Coronary artery (tissue), 2 donors: ENCODE measurements at regions not wholly inside any gene's neighbourhood (a gene's known extent, or its start where the extent isn't known, plus 50 kb on each side); places are given as distances from the start of the nearest gene placed in this dataset.

ENCODE experiments used
- DNase-seq: peaks from one replicate; pipeline ENCODE4 v3.0.0-alpha.2; 2017; ENCODE audit warnings: low spot score
- H3K27ac ChIP-seq, 2 donors: fragments of 200-600 bp; sonication (generic); one replicate each; pipeline ENCODE4 v1.5.1; 2016 to 2019
- H3K4me3 ChIP-seq: fragments of 200-600 bp; sonication (generic); 2 replicates; pipeline ENCODE4 v1.5.1; 2016; ENCODE audit warnings: mild to moderate bottlenecking, moderate library complexity
- TF ChIP-seq, protein P1 (sequence below): fragments of 200-600 bp; sonication (generic); IDR thresholded peaks from one replicate; pipeline ENCODE4 v1.5.1; 2019; ENCODE audit warnings: antibody characterized with exemption

DNA sequence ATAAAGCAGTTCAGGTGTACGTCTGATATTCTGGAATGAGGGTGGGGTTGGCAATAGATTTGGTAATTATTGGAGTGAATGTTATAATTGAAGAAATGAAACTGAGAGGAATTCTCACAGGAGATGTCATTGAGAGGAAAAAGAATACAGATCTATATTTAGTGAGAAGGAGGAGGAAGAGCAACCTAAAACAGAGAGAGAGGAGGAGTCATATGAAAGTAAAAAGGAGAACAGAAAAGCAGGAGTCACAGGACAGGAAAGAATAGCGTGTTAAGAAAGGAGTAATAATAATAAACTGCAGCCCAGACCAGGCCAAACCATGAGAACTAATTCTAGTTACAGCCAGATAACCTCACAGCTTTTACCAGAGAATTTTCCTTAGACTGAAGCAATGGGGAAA is 62.7 kb upstream of the MROH9 start:
- DNase-seq: no peak
- no peak overlapping the region for H3K4me3 ChIP-seq
- TF ChIP-seq, protein P1, sequence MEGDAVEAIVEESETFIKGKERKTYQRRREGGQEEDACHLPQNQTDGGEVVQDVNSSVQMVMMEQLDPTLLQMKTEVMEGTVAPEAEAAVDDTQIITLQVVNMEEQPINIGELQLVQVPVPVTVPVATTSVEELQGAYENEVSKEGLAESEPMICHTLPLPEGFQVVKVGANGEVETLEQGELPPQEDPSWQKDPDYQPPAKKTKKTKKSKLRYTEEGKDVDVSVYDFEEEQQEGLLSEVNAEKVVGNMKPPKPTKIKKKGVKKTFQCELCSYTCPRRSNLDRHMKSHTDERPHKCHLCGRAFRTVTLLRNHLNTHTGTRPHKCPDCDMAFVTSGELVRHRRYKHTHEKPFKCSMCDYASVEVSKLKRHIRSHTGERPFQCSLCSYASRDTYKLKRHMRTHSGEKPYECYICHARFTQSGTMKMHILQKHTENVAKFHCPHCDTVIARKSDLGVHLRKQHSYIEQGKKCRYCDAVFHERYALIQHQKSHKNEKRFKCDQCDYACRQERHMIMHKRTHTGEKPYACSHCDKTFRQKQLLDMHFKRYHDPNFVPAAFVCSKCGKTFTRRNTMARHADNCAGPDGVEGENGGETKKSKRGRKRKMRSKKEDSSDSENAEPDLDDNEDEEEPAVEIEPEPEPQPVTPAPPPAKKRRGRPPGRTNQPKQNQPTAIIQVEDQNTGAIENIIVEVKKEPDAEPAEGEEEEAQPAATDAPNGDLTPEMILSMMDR: no peak
- peak overlapping the region; percentile 35 to 71 for H3K27ac ChIP-seq

DNA sequence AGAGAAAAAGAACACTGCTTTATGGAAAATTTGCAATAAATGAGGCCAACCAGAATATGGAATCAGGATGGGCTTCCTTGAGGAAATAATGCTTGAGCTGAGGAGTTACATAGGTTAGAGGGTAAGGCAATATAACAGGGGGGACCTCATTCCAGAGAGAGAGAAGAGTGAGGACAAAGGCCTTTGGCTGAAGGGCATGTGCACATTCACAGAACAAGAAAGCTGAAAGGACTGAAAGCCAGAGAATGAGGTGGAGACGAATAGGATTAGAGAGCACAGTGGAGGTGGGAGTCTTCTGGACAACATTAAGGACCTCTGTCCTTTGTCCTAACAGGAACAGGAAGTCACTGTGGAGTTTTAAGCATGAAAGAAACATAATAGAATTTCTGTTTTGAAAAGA is 60.7 kb upstream of the MROH9 start:
- H3K27ac ChIP-seq: no peak overlapping the region
- DNase-seq: no peak
- H3K4me3 ChIP-seq: no peak overlapping the region
- TF ChIP-seq, protein P1: no peak

GRCh38 chr1:170881268-170882265 is 53.8 kb upstream of the MROH9 start:
- TF ChIP-seq, protein P1: no peak
- DNase-seq: no peak
- H3K27ac ChIP-seq: no peak overlapping the region
- peak overlapping the region; percentile 51 for H3K4me3 ChIP-seq
